ENCODE measurements at regions not wholly inside any gene's neighbourhood (a gene's known extent, or its start where the extent isn't known, plus 50 kb on each side); places are given as distances from the start of the nearest gene placed in this dataset.
A peak's percentile ranks its signal among the peaks of the same experiment; 100 is the strongest.
"Not testable (repeated sequence)": the region's sequence is repeated elsewhere in the genome, so short reads cannot be mapped to it uniquely, and the experiment has no call there.

DNA sequence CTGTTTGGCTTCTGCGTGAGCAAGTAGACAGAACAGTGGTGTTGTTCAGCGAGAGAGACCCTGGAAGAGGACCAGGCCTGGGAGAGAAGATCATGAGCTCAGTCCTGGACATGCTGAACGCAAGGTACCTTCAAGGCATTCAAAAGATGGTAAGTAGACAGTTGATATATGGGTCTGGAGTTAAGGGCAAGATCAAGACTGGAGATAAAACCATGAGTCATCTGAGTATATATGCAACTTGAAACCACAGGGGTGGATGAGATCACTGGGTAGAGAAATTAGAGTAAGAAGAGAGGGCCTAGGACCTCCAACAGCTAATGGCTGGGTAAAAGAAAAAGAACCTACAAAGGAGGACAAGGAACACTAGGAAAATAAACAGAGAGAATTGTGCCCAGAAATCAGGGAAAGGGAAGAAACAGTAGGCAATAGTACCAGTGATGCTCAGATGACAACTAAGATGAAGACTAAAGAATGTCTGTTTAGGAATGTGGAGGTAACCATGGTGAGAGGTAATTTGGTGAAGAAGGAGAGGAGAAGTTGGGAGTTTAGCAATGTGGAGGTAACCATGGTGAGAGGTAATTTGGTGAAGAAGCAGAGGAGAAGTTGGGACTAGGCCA, 343.2 kb upstream of the ADAMTS9 start:
- peak in 1 of 5 donors; percentile 0 for DNase-seq

DNA sequence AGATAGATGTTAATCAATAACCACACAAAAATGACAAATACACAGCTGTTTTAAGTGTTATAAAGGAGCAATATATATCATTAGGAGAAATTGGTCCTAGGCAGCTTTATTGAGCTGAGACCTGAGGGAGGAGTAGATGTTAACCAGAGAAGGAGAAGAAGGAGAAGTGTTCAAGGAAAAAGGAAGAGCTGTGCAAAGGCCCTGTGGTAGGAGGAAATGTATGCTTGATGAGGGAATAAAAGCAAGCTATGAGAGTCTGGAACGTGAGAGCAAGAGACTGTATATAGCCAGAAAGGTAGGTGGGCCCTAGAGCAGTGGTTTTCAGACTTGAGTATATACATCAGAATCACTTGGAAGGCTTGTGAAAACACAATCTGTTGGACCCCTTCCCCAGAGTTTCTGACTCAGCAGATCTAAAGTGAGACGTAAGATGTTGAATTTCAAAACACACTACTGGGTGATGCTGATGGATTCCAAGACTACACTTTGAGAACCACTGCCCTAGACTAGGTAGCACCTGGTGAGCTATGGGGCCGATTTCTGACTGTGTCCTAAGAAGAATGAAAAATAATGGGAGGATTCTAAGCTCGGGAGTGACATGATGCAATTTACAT, 342.3 kb upstream of the ADAMTS9 start:
- DNase-seq: no peak

DNA sequence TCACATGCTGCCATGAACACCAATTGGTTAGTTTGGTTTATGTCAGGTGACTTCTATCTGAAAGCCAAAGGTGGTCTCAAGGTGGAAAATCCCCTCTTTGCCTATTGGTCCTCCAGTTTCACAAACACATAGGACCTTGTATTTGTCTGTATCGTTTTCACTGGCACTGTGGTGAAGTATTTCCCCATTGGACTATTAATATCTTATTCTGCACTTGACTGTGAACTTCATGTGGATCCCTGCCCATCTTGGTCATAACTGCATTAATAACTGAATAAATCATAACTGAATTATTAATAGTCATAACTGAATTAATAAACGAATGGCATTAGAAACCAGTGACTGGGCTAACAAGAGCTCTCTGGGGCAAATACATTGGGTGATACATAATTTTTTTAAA, 341.3 kb upstream of the ADAMTS9 start:
- no peak for DNase-seq

DNA sequence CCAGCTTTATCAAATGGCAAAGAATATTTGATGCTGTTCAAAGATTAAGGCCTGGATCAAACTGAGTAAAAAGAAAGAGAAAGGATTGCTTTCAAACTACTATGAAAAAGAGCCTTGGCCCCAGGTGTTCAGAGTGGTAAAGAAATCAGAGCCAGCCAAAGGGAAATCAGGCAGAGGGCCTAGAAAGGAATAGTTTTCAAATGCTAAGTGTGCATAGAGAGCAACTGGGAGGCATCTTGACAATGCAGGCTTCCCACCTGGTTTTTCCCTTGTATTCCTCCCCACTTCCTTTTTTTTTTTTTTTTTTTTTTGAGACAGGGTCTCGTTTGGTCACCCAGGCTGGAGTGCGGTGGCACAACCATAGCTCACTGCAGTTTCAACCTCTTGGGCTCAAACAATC, 340.2 kb upstream of the ADAMTS9 start:
- DNase-seq: no peak

DNA sequence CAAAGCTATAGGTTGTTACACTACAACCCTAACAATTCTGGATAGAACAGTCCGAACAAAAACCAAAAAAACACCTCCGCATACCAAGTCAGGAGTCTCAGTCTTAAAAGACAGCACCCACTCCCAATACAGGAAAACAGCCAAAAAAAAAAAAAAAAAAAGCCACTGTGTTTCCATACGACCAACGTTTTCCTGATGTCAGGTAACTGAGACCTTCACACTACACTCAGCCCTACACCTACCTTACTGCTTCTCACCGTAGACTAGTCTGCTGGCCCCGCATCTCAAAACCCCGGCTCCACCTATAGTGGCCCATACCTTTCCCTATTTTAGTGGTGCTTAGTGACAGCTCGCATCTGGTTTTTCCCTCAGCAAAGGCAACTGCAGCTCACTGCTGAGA, 339.5 kb upstream of the ADAMTS9 start:
- DNase-seq: no peak

DNA sequence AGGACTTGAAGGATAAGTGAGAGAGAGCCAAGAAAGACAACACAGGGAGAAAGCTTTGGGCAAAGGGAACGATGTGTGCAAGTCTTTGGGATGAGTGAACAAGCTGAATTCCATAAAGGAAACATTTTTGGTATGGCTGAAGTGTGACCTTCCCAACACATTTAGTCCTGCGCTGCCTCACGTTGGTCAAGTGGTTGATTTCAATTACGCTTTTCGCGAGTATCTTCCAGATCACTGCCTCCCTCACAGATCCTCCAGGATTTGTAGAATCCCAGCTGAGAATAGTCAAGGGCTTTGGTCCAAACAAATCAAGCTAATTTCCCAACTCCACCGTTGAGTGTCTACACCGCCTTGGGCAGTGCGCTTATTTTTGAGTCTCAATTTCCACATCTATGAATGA, 338.4 kb upstream of the ADAMTS9 start:
- DNase-seq: no peak

DNA sequence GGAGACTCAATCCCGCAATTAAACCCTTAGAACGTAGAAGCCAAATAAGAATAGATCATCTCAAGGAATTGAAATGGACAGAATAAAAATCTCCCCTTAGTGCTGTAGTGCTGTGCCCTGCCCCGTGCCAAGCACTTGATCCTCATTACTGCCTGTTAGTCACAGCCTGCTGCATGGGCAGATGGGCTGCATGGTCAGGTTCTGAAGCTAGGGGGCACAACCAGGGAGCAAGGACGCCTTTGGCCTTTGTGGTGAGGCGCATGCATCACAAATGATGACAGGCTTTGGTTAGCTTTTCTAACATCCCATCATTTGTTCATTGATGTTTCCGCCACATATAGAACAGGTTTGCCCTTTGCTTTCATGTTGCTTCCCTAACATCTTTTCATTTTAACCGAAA, 336.3 kb upstream of the ADAMTS9 start:
- no peak for DNase-seq

DNA sequence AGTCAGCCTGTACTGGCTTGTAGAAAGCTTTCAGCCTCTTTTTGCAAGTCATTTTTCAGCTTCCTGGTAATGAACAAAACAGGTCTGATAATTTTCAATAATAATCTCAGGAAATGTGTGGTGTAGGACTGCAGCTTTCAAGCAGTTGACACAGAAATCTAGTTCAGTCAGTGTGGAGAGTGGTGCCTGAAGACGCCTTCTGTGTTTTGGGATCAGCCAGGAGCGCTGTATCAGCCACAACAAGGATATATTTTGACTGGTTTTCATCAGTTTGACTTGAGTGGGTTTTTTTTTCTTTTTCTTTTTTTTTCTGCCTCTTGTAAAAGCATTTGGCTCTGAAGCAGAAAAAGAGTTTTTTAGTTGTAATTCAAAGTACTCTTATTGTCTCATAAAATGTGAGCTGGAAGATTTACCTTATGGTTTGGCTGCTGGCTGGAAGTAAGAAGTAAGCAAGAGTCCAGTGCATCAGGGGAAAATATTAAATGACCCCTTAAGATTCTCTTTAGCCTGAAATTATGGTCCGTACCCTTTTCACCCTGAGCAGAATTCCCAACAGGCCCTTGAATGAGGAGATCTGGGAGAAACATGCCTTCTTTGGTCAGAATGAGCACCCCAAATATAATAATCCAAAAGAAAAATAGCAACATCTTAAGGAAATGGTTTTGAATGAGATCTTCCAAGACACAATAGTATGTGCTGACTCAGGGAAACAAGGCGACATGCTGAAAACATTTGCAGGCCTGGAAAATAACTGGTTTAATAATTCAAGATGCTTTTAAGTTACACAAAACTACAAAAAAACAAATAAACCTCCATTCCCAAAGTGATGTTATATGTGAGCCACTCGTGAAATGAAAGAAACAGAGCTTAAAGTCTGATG, 332.7 kb upstream of the ADAMTS9 start:
- DNase-seq: no peak

DNA sequence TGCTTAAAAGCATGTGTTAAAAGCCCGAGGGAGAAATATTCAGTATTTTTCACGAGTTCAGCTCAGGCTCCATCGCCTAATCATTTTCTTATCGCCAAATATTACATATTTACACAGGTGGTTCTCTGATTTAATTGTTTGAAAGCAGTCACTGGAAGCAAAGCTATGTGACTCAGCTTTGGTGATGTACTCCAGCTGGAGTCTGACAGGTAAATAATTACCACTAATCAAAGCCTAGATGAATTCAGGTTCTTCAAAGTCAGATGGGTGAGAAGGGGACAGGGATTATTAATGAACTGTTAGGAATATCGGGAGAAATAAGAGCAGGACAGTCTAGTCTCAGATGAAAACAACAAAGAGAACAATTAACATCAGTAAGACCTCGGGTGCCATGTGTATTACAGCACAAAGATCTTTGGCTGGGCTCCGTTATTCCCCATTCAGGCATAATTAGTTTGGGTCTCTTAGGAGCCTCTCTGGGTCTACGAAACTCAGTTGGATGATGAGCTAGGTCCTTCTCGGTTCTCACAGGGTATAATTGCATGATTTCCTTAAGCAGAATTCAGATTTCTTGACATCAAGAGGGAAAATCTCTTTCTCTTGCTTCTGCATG, 331.7 kb upstream of the ADAMTS9 start:
- DNase-seq: no peak

DNA sequence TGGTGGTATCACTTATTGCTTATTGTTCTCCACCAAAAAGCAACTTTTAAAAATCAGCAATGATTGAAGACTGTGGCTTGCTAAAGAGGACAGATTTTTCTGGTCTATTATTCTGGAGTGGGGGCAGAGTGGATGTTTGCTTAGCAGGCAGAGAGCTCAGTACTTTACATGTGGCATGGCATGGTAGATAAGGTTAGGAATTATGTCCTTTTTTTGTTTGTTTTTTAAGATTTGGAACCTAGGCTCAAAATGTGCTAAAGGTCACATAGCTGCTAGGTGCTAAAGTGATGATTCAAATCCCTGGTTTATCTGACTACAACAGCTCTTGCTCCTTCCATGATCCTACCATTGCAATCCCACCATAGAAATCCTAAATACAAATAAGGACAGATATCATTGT, 331.0 kb upstream of the ADAMTS9 start:
- DNase-seq: no peak

DNA sequence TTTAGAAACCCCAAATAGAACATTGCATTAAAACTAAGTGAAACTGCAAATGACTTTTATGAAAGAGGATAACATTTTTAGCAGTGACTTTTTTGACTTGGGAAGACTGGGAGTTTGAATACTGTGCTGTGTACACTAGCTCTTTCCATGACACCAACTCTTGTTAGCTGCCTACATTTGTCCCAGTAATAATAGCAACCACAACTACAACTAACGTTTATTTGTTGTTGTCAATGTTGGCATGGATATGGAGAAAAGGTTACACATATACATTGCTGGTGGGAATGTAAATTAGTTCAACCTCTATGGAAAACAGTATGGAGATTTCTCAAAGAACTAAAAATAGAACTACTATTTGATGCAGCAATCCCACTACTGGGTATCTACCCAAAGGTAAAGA, 329.6 kb upstream of the ADAMTS9 start:
- DNase-seq: no peak

DNA sequence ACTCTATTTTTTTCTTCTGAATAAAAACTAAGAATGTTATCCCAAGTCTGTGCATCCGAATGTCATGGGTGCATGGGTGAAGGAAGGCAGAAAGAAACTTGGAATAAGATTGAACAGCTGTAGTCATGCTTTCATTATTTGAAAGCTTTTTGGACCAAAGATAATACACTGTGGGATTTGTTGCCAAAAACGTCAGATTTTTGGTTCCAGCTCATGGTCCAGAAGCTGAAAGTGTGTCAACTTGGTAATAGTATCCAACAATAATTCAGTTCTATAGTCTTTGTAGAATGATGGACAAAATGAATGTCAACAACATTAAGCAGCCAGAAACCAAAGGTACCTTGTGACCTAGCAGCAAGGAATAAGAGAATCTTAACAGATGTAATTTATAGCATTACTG, 327.9 kb upstream of the ADAMTS9 start:
- DNase-seq: no peak

DNA sequence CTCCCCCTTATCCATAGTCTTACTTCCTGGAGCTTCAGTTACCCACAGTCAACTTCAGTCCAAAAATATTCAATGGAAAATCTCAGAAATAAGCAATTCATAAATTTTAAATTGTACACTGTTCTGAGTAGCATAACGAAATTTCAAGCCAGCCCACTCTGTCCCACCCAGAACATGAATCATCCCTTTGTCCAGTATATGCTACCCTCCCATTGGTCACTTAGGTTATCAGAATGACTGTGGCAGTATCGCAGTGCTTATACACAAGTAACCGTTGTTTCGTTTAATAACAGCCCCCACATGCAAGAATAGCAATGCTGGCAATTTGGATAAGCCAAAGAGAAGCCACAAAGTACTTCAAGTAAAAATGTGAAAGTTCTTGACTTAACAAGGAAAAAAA, 325.3 kb upstream of the ADAMTS9 start:
- DNase-seq: no peak

DNA sequence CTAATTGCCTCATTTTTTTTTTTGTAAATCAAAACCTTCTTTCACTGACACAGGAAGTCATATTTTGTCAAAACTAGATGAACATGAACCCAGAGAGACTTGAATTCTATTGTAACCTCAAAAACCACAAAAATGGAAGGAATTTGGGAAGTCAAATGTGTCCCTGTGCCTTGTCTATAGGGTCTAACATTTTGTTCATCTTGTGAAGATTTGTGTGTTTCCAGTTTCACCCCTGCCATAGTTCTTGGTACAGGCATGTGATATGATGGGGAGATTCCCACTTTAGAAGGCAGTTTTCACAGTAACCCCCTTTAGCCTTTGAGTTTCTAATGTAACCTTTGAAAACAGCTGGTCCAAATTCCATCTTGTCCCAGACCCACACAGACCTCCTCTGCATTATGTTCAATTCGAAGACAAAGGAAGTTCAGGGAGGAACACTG, 318.5 kb upstream of the ADAMTS9 start:
- DNase-seq: no peak

DNA sequence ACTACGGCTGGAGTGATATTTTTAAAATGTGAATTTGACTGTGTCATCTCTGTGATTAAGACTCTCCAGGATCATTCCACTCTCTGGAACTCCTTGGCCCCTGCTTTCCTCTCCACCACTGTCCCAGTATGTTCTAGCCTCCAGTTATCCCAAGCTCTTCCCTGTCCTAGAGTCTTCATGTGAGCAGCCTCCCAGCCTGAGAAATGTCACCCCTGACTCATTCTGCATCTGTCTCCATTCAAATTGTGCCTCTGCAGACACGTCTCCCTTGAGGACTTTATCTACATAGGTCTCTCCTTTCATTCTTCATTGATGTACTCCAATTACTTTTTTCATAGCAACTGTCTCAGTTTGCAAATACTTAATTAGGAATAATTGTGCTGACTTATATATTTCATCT, 317.7 kb upstream of the ADAMTS9 start:
- no peak for DNase-seq

DNA sequence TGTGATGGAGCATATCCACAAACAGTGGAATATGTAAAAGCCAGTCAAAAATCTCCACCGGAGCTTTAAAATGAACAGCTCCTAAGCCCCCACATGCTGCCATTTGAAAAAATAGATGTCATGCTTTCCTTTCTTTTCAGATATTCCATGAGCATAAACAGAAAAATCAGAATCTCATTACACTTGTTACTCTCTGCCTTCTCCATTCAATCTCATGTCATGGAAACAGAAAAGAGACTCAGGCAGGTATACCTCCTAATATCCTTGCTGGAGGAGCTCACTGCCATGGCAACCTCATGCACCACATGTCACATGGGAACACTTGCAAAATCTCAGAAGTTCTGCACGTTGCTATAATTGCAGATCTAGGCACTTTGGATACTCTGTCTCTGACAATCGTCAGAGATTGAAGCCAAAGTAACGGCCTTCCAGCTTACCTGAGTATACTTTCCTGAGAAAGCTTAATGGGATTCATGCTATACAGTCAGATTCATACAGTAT, 317.0 kb upstream of the ADAMTS9 start:
- no peak for DNase-seq

DNA sequence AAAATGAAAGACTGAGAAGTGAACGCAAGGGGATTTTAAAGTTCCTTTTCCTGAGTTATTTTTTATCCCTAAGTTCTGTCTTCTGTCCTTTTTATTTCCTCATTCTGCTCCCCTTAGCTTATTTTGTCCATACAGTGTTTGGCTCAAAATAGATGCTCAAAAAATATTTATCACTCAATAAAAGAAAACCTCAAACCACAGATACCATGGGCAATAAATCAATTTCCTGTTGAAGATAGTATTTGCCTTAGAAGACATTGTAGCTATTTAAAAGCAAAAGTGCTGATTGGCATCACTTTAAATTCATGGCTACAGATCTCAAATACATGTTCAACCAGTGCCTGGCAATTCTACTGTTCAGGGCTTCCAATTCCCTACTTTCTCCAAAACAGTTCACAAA, 316.5 kb upstream of the ADAMTS9 start:
- no peak for DNase-seq

DNA sequence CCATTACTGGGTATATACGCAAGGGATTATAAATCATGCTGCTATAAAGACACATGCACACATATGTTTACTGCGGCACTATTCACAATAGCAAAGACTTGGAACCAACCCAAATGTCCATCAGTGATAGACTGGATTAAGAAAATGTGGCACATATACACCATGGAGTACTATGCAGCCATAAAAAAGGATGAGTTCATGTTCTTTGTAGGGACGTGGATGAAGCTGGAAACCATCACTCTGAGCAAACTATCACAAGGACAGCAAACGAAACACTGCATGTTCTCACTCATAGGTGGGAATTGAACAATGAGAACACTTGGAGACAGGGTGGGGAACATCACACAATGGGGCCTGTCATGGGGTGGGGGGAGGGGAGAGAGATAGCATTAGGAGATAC, 313.3 kb upstream of the ADAMTS9 start:
- not testable (repeated sequence) for DNase-seq

DNA sequence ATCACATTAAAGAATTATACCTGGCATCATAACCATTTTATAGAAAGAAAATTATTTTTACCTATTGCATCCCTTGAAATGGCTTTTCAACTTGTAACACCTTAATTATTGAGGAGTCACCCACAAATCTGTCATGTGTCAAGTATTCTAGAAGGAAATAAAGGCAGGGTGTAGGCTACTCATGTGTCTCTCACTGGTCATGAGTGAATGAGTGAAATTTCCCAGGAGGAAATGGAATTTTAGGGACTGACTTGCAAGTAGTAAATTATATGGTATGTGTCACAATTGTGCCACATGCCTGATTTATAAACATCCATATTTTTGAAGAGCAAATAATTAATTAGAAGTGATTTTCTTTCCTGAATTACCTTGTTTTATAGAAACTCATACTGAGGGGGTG, 310.5 kb upstream of the ADAMTS9 start:
- no peak for DNase-seq

DNA sequence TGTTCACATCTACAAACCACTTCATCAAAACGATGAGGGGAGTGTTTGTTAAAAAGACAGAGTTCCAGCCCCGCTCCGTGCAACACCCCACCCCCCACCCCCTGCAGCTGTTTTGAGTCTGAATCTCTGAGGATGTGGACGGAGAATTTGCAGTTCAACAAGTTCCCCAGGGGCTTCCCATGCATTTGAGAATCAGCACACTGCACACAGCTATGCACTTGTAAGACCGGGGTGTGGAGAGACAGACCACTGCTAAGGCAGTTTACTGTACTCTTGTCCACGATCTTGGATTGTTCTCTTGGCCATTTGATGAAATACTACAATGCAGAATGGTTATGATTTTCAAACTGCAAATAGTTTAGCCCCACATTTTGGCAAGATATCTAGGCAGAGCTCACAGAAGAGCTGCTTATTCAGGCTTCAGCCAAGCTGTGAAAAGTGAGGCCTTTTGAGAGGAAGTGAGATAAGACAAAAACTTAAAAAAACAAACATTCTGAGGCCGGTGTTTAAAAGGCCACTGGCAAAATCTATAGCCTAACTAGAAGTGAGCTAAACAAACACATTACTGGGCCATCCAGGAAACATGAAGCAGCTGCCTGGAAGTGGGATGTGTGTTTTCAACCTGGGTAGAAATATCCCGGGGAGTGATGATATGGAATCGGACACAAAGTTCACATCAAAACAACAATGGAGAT, 308.2 kb upstream of the ADAMTS9 start:
- DNase-seq: no peak

DNA sequence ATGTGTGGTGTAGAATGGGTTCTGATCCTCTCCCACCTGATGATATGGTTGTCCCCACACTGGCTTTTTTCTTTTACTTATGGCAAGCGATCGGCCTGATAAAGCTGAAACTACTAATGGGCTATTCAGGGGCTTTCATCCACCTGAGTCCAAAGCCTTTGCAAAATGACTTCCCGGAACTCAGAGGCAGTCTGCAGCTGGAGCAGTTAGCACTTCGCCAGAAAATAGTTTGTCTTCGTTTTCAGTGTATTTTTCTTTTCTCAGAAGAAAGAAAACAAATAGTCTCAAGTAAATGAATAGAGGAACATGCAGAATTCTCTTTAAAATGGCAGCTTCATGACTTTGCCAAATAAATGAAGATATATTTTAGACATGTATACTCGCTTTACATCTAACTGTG, 306.0 kb upstream of the ADAMTS9 start:
- DNase-seq: no peak

DNA sequence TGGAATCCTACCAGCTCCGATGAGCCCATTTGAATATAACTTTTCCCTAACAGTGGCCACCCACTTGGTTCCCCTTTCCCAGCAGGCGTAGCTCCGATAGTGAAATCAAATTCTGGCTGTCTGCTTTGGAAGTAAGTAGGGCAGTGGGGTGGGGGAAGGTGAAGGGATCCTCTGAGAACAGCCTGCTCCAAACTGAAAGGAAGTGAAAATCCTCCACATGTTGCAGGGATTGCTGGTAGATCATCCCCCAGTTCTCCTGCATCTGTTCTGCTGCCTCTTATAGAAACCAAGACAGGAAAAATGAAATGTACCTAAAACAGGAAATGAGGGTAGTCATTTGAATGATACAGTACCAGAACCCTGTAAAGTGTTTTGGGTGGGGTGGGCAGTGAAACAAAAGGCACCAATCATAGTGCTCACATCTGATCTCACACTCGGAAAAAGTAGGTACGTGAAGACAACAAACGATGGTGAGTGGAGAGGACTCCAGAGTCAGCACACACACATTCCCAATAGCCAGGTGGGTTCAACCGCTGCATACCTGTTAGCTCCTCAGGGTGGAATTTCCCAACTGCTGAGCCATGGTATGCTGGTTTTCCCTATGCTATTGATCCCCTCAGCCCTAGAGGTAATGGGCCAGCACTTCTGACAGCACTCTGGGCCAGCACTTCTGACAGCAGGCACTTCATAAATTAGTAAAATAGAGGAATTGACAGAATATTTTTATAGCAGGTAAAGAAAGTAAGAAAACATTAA, 304.9 kb upstream of the ADAMTS9 start:
- no peak for DNase-seq
